ENCODE measurements at regions not wholly inside any gene's neighbourhood (a gene's known extent, or its start where the extent isn't known, plus 50 kb on each side); places are given as distances from the start of the nearest gene placed in this dataset.

DNA sequence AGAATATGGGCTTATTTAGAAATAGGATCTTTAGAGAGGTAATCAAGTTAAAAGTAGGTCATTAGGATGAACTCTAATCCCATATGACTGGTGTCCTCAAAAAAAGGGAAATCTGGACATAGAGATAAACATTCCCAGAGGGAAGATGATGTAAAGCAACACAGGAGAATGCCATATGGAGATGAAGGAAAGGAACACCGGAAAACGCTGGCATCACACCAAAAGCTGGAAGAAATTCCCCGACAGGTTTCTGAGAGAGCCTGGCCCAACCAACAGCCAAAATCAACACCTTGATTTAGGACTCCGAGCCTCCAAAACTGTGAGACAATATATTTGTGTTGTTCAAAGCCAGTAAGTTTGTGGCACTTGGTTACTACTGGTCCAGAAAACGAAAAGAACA is 296.7 kb downstream of the DSEL start:
- DNase-seq = no peak

GRCh38 chr18:67218556-67218955 is 298.0 kb downstream of the DSEL start:
- DNase-seq = no peak

- peak; percentile 52 for DNase-seq
These were observed 298.9 kb downstream of the DSEL start for GRCh38 chr18:67217551-67218166.

DNA sequence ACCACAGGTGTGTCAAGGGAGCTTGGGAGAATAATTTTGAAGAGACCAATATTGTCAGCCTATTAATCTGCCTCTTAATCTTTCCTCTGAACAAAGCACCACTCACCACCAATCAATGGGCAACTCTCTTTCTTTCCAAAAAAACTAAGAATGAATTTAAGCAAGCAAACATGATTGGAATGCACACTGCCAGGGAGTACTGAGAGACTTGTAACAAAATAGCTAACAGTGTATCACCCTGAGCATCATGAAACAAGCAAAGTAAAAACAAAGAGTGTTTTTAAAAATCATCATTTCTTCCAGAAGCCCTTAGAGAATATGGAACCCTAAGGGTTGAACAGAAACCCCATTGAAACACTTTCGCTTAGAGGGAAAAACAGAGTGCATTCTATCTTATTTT is 299.7 kb downstream of the DSEL start:
- no peak for DNase-seq

DNA sequence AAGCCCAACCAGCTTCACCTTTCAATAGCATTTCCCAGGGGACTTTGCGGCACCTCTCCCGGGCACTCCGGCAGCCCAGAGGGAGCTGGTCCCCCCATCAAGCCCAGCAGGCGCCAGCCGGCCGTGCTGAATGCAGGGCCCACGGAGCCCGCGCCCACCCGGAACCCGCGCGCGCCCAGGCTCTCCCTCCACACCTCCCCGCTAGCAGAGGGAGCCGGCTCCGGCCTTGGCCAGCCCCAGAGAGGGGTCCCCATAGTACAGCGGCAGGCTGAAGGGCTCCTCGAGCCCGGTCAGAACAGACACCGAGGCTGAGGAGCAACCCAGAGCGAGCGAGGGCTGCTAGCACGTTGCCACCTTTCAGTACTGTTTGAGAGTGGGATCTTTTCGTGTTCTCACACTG is 300.8 kb downstream of the DSEL start:
- no peak for DNase-seq

- no peak for DNase-seq
These were observed 304.9 kb downstream of the DSEL start for GRCh38 chr18:67211646-67212045.

DNA sequence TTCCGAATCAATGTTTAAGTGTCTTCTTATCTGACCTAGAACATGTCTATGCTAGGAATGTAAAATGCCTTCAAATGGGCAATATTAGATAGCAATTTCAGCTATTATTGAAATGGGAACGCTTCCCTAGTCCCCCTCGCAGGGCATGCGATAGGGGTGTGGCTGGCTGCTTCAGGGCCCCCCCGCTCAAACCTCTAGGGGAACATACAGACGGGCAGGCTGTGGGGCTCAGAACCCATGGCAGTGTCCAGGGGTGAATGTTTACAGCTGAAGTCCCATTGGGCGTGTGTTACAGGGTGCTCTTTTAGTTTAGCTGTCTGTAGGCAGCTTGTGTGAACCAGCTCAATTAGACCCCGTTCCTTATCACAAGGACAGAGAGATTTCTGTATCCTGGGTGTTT is 315.9 kb downstream of the DSEL start:
- no peak for DNase-seq

DNA sequence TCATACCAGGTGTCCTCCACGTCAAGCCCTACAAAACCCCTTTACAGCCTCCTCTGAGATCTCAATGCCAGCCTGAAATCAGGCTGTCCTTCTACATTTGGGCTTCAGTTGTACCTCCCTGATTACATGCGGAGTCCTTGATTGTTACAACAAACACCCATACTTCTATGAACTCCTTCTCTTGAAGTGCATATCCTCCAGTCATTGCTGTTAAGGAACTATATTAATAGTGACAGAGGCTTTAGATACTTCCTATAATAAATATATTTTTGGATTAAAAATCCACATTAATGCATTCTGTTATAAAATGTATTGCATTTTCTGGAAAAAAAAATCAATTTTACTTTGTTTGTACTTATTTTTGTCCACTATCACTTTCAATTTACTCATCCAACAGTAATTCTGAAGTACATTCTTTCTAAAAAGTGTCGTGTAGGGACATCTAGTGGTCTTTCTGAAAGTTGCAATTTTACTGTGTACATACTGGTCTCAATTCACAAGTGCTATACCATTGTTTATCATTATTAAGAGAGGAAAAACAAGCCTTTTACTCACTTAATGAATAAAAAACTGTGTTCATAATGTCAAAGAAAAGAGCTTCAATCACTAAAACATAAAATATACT is 316.4 kb downstream of the DSEL start:
- peak; percentile 94 for DNase-seq

DNA sequence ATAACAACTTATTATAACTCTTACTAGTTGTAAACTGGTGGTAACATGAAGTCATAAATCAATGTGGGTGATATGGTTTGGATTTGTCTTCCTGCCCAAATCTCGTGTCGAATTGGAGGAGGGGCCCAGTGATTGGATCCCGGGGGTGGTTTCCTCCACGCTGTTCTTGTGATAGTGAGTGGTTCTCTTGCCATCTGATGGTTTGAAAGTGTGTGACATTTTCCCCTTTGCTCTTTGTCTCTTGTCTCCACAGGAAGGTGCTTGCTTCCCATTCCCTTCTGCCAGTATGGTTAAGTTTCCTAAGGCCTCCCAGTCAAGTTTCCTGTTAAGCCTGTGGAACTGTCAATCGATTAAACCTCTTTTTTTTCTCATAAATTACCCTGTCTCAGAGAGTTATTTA is 321.6 kb downstream of the DSEL start:
- DNase-seq = no peak

GRCh38 chr18:67192535-67192934 is 324.0 kb downstream of the DSEL start:
- no peak for DNase-seq

DNA sequence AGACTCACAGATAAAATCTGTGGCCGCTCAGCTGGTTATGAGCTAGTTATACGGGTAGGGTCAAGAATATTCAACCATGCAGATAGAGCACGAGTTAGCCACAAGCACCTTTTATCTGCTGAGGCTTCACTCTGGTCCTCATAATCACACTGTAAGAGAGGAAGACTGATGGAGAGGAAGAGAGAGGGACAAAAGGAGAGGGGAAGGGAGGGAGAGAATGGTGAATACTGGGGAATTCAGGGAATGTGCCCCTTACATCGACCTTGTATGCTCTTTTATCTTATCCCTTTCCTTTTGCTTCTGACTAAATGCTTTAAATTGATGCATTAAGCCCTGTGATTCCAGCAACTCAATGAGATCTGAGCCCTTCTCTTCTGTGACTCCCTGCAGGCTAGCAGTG is 333.1 kb downstream of the DSEL start:
- DNase-seq = no peak

DNA sequence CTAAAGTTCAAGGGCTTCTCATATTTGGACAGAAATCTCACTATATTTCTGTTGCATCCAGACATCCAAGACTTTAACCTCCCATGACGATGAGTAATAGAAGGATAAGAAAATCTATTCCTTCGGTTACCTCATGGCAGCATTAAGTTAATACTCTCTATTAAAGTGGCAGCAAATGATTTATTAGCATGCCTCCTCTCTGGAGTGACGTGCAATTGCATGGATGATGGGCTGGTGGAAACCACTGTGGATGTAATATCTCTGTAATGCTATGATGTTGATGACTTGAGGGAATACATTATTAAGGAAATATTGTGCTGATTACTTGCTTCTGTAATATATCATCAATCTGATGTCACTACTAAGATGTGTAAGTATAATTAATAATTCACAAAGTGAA is 336.8 kb downstream of the DSEL start:
- no peak for DNase-seq

DNA sequence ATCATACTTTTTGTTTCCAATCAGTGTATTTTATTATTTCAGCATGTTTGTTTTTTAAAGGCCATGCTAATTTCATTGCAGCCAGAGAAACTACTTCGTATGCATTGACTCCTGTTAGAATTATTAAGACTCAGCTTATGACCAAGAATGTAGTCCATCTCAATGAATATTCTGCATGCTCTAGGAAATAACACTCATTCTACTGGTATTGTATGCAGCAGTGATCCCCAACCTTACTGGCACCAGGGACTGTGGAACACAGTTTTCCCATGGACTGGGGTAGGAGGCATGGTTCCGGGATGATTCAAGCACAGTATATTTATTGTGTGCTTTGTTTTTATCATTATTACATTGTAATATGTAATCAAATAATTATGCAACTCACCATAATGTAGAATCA is 356.9 kb downstream of the DSEL start:
- no peak for DNase-seq

GRCh38 chr18:67154979-67155378 is 361.5 kb downstream of the DSEL start:
- DNase-seq = no peak

DNA sequence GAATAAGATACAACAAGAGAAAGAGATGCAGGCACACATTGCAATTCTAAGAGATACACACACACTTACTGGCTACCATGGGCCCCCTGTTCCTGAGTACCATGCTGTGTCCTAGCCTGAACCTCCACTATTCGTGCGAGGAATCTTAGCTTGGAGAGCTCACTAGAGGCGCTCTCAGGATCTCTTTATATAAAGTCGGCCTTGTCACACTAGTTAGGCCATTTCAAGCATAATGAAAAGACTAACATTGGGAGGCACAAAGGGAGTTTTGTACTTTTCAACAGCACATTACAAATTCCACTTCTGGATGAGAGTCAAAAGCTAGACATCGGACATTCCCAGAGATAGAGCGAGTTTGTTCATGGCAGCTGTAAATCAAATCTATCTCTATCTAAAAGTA is 365.2 kb downstream of the DSEL start:
- no peak for DNase-seq

DNA sequence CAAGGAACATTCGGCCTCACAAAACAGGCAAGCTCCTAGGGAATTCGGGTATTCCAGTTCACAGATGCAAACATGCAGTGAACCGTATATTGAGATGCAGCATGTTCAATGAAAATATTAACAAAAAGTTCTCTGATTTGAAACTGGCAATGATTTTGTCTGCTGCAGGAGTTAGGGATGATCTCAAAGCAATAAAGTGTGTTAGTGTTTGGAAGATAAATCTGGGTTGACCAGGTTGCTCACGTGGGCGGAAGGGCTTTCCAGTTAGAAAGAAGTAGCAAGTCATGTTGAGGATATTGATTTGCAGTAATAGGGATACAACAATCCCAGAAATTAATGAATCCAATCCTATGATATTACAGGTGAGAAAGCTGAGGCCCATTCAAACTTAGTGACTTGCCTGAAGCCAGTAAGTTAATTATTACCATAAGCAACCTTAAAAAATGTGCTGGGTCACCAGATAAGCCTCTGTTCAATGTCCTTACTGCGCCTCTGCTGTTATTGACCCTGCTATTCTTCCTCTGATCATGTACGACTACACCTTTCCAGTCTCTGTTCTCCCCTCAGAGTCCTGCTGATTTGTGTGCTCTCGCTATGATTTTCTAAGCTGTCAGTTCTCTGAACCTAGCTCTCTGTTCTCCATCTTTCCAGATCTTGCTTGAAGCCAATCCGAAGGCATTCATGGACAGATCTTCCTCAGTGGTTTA is 370.8 kb downstream of the DSEL start:
- DNase-seq = no peak

- DNase-seq = peak; percentile 97
These were observed 372.2 kb downstream of the DSEL start for GRCh38 chr18:67144329-67144728.

DNA sequence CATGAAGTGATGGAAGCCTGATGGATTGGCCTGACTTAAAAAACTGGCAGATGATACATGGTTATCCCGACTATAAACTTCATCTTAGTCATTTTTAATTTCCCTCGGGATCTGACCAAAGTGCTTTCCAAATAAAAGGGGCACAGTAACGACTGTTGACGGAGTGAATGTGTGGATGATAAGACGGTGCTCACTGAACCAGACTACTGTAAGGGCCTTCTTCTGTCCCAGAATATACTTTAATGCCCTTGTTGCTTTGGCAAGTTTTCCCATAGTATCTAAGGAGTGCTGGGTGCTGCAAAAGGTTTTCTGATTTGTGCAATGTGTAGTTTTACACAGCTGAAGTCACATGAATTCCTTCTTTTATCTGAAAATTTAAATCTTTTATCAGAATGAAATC is 373.5 kb downstream of the DSEL start:
- no peak for DNase-seq

GRCh38 chr18:67142604-67143003 is 373.9 kb downstream of the DSEL start:
- DNase-seq = no peak

DNA sequence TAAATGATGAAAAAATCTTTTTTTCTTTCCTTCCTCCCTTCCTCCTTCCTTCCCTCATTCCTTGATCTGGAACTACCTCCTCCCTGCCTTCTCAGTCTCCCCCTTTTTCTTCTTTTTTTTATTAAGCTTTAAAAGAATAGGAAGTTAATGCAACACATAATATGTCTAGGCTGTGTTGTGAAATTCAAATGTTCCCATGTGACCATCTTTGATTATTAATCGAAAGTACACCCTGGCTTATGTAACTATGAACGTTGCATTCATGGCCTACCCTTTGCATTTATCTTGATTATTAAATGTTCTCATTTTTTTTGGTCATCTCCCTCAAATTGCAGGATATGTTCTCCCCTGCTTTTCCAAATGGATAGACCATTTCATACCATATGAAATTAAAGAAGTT is 376.0 kb downstream of the DSEL start:
- DNase-seq = no peak

- no peak for DNase-seq
These were observed 376.6 kb downstream of the DSEL start for GRCh38 chr18:67139899-67140298.

- DNase-seq = no peak
These were observed 380.5 kb downstream of the DSEL start for GRCh38 chr18:67135981-67136380.

- DNase-seq = no peak
These were observed 381.6 kb downstream of the DSEL start for GRCh38 chr18:67134911-67135310.

- peak; percentile 97 for DNase-seq
These were observed 382.9 kb downstream of the DSEL start for GRCh38 chr18:67133669-67134068.

GRCh38 chr18:67132919-67133318 is 383.6 kb downstream of the DSEL start:
- DNase-seq = peak; percentile 99
